ENCODE measurements at regions not wholly inside any gene's neighbourhood (a gene's known extent, or its start where the extent isn't known, plus 50 kb on each side); places are given as distances from the start of the nearest gene placed in this dataset.
A peak's percentile ranks its signal among the peaks of the same experiment; 100 is the strongest.

DNA sequence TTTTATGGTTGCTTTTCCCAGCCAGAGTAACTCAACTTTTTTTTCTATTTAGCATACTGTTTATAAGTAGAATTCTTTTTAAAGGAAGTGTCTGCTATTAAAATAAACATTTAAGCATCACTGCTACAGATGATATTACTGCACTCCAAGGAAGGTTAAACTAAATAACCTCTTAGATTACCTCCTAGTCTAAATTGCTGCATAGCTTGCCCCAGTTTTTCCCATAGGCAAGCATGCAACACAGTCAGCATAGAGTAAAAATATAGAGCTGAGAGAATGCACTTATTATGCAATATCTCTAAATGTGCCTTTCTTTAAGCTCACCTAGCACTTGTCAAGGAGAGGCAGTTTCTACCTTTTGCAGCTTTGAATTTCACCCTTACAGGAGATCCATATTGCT, 1392.4 kb upstream of the CELF2 start:
- DNase-seq, result no peak

DNA sequence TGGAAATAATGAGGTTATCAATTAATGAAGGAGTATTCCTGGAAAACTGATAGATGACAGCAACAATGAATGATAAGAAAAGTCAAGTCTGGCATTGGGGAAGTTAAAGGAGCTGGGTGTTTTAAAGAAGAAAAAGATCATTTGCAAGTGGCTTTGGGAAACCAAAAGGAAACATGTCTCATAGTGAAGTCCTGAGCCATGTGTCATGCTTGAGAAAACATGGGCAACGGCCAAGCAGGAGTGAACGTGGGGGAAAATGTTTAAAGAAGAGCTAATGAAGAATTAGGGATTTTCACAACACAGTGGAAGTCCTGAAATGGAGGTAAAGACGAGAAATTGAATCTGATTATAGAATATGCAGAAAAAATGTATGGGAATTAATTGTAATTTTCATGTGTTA, 1383.2 kb upstream of the CELF2 start:
- peak; percentile 81 for DNase-seq

DNA sequence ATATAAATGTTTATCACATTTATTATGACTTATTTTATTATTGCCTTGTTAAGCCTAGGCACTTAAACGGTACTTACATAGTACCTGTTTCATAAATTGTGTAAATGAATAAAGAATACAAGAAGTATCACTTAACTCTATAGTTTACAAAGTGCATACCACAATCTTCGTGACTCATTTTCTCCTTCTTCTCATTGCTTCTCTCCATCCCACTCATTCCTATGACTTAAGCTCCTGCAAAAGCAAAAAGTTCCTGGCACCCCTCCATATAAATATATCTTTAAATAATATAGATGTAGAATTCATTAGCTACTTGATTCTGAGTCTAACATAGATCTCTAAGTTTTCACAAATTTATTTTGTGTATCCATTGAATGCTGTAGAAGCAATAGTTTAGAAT, 1382.0 kb upstream of the CELF2 start:
- DNase-seq, result peak; percentile 66

DNA sequence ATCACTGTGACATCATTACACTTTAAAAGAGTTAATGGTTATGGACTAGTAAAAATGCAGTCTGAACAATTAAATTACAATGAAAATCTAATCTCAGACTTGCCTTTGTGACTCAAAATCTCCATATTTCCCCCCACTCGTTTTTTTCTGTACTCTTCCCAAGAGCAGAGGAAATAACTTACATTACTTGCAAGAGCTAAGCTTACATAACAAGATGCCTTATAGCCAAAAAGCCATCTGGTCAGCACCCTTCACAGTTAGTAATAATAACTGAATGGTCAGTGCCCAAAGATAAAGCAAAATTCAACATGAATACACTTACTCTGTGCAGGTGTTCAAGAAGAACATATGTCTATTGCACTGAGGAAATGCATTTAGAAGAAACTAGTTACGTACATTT, 1381.5 kb upstream of the CELF2 start:
- no peak for DNase-seq

GRCh38 chr10:9643782-9644181, 1373.9 kb upstream of the CELF2 start:
- no peak for DNase-seq

GRCh38 chr10:9645404-9645803, 1372.3 kb upstream of the CELF2 start:
- DNase-seq, result no peak

DNA sequence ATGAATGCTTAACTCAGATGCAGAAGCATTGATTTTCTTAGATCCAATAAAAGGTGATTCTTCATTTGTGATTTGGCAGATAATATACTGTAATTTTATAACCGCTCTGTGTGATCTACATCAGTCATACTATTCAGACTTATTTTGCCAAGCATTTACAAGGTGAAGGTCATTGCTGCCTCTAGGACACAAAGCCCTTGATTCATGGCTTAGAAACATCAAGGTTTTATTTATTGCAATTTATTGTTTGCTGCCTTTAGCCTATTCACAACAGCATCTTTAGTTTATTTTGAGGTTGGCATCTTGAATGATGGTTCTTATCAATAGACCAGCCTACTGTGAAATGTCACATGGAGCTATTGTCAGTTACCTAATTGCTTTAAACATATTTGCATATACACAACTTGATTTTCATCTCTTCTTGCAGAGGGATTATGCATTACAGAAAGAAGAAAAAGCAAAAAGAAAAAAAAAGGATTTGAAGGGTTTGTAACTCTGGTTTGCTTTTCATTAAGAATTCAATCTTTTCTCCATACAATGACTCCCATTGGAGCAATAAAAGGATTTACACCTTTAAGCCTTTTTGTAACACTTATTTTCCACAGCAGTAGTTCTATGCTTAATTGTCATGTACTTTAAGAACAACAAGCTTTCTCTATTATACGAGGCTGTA, 1371.6 kb upstream of the CELF2 start:
- DNase-seq, result no peak

DNA sequence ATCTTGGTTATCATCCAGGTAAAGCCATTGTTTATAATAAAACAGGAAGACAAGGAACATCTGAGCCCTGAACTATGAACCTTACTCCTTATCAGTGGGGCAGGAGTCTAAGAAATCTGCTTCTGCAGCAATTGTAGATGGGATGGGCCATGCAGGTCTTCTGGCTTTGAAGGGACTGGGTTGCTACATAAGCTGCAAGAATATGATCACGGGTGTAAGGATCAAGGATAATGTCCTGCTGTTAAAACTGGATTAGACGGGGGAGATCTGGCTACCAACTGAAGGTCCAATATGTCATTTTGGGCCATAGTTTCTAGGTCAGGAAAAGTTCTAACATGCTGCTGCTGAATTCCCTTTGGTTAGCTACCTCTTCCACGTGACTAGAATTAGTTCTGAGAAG, 1363.4 kb upstream of the CELF2 start:
- DNase-seq, result no peak

DNA sequence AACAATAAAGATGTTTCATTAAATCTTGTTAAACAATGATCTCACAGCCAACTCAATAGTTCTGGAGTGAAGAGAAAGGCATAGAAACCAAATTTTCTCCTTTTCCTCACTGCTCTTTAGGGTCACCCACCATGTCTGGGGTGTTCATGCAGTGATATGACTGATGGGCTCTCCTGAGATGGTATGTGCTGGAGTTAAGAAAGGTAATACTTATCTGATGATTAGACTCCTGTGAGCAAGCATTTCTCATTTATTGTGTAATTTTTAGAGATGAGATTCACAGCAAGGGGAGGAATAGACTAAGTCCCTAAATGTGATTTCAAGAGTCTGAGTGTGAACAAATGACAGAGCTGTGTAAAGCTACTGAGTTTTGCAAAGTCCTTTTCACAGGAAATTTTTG, 1361.3 kb upstream of the CELF2 start:
- no peak for DNase-seq

- no peak for DNase-seq
These were observed 1360.7 kb upstream of the CELF2 start for GRCh38 chr10:9656996-9657395.

- DNase-seq, result no peak
These were observed 1360.1 kb upstream of the CELF2 start for GRCh38 chr10:9657530-9657929.

DNA sequence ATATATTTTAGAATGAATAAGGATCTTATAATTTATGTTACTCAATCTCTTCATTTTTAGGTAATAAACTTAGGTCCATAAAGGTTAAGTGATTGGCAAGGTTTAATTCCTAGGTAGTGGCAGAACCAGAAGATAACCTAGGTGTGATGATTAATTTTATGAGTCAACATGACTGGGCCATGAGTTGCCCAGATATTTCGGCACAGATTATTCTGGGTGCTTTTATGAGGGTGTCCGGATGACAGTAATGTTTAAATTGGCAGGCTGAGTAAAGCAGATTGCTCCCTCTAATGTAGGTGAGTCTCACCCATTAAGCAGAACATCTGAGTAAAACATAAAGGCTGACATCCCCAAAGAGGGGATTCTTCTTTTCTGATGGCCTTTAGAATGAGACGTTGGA, 1349.3 kb upstream of the CELF2 start:
- no peak for DNase-seq

- no peak for DNase-seq
These were observed 1346.8 kb upstream of the CELF2 start for GRCh38 chr10:9670911-9671310.

DNA sequence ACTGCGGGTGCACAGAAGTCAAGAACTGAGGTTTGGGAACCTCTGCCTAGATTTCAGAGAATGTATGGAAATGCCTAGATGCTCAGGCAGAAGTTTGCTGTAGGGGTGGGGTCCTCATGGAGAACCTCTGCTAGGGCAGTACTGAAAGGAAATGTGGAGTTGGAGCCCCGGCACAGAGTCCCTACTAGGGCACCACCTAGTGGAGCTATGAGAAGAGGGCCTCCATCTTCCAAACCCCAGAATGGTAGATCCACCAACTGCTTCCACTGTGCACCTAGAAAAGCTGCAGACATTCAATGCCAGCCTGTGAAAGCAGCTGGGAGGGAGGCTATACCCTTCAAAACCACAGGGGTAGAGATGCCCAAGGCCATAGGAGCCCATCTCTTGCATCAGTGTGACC, 1336.0 kb upstream of the CELF2 start:
- DNase-seq, result no peak

DNA sequence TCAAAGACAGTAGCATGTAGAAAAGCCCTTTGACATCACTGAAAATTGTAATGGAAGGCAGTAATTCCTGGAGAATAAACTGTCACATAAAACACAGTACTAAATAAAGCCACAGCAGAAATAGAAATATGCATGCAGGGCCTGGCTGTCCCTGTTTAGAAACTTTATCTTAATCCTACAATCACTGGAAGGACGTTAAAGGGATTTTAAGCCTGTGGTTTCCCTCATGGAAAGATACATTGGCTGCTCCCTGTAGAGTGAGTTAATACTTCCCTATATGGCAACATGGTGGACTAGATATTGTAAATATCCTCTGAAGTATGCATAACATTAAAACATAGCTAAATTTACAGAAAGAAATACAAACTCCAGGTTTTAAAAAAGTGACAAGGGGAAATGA, 1334.9 kb upstream of the CELF2 start:
- DNase-seq, result no peak

GRCh38 chr10:9684186-9684585, 1333.5 kb upstream of the CELF2 start:
- DNase-seq, result no peak

DNA sequence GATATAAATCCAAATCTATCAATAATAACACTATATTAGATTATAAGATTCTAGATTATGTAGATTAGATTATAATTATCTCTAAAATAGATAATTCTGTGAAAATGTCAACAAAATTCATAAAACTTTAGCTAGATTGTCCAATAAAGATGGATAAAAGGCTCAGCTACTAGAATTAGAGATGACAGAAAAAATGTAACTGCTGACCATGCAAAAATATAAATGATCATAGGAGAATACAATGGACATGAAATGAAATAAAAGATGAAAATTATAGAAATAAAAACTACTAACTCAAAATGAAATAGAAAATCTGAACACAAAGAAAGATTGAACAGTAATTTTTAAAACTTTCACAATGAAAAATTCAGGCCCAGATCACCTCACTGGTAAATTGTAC, 1332.1 kb upstream of the CELF2 start:
- DNase-seq, result no peak

DNA sequence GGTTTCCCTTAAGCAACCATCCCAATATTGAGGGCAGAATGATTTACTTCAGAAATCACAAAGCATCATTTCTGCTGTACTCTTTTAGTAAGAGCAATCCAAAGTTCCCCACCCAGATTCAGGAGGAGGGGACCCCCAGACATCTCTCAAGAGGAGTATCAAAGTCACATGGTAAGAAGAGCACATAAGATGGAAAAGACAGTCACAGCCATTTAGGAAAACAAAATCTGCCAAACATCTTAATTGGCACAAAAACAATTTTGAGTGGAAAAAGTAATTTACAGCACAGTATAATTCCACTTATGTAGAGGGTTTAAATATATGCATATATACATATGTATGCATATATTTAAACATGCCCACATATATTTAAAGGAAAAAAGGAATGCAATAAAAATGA, 1329.0 kb upstream of the CELF2 start:
- DNase-seq, result no peak

DNA sequence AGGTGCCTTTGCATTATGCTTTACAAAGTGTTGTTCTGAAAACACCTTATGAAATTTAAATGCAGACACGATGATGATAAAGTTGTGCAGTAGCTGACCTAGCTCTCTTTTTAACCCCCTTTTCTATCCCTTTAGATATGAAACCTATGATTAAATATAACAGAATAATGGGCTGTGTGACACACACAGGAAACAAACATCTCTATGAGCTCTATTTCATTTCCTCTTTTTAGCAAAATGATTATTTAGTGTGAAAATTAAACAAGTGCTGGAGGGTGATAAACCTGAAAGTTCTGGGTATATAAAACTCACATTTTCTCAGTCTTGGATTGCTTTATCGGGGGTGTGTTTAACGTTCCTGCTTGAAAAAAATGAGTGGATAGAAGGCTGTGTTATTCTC, 1310.5 kb upstream of the CELF2 start:
- no peak for DNase-seq

DNA sequence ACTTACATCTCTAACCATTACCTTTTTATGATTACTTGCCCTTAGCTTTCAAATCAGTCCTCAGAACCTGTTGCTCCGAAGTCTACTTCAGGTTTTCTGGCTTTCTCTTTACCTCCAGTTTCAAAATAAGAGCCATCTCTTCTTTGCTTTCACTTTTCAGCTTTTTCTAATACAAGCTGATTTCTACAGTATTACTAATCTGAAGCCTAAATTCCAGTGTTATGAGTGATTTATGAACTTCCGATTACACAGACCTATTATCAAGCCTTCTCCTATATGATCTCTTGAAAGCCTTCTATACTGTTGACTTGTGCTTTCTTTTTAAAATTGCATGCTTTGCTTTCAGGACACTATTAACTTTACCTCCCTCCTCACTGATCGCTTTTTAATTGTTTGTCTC, 1307.8 kb upstream of the CELF2 start:
- peak; percentile 17 for DNase-seq

GRCh38 chr10:9712393-9712792, 1305.3 kb upstream of the CELF2 start:
- DNase-seq, result no peak

DNA sequence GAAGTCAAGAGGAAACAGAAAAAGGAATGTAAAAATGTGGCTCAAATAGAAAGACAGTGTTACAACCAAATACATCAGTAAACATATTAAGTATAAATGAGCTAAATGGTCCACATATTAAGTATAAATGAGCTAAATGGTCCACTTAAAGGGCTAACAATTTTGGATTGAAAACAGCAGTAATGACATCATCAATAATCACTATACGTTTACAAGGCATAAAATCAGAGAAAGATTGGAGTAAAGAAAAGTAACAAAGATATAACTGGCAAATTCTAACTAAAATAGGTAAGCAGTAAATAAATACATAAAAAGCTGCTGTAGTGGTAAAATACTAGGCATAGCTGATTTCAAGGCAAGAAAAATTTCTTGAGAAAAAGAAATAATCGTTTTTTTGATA, 1298.4 kb upstream of the CELF2 start:
- no peak for DNase-seq

GRCh38 chr10:9733766-9734165, 1283.9 kb upstream of the CELF2 start:
- no peak for DNase-seq

DNA sequence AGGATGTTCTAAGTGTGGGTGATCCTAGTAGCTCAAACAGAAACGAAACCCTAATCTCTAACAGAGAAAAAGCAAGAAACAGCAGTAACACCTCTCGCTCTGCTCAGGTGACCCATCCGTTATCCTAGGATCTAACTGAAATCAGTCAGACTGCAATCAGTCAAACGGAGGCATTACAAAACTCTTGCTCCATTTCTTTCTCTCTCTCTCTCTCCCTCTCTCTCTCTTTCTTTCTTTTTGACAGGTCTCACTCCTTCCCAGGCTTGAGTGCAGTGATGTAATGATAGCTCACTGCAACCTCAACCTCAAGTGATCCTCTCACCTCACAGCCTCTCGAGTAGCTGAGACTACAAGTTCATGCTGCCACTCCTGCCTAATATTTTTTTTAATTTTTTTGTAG, 1283.5 kb upstream of the CELF2 start:
- no peak for DNase-seq

- no peak for DNase-seq
These were observed 1281.9 kb upstream of the CELF2 start for GRCh38 chr10:9735731-9736130.

DNA sequence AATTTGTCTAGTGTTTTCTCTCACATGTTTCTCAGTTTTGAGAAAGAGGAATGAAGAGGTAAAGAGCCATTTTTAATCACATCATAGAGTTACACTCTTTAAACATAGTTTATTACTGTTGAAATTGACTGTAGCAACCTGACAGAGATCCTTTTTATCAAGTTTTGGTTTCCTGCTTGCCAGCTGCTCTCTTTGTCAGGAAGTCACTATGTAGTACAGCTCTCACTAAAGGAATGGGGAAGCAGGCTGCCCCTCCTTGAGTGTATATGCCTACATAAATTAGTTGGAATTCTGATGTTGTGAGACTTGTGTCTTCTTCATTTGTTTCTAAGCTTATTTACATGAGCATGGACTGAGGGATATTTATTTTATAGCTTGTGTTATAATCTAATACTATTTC, 1274.0 kb upstream of the CELF2 start:
- DNase-seq, result no peak
